ENCODE measurements at regions not wholly inside any gene's neighbourhood (a gene's known extent, or its start where the extent isn't known, plus 50 kb on each side); places are given as distances from the start of the nearest gene placed in this dataset.

DNA sequence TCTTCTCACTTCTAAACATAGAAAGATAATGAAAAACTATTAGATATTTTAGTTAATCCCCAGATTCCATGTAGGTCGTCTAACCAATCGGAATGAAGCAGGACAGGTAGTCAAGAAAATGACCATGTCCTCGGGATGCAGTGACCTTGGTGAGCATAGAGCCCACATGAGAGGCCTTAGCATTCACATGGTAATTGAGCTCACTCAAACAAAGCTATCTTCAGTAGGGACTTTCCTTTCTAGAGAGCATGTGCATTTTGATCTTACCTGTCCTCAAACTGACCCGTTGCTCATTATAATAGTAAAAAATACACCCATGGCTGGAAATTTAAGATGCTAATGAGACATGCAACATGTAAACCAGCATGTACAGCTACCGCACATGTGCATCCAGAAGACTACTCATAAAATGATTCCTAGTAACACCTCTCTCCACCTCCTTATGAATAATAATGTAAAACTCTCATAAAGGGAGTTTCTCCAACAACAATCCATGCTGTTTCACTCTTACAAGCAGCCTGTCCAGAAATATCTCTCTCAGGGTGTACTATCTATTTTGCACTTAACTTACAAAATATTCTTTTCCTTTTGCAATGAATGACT lies 274.0 kb upstream of the CDH9 start:
- TF ChIP-seq, protein P1, sequence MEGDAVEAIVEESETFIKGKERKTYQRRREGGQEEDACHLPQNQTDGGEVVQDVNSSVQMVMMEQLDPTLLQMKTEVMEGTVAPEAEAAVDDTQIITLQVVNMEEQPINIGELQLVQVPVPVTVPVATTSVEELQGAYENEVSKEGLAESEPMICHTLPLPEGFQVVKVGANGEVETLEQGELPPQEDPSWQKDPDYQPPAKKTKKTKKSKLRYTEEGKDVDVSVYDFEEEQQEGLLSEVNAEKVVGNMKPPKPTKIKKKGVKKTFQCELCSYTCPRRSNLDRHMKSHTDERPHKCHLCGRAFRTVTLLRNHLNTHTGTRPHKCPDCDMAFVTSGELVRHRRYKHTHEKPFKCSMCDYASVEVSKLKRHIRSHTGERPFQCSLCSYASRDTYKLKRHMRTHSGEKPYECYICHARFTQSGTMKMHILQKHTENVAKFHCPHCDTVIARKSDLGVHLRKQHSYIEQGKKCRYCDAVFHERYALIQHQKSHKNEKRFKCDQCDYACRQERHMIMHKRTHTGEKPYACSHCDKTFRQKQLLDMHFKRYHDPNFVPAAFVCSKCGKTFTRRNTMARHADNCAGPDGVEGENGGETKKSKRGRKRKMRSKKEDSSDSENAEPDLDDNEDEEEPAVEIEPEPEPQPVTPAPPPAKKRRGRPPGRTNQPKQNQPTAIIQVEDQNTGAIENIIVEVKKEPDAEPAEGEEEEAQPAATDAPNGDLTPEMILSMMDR (IDR thresholded peaks at IDR 0.05), result no peak
- TF ChIP-seq ZFX (IDR thresholded peaks at IDR 0.05; ENCODE audit: borderline replicate concordance), result no peak
